HG02943 (cell line): ENCODE measurements at regions not wholly inside any gene's neighbourhood (a gene's known extent, or its start where the extent isn't known, plus 50 kb on each side); places are given as distances from the start of the nearest gene placed in this dataset.

Source experiments
- ATAC-seq: cut with Tn5 transposase; IDR thresholded peaks from one replicate; pipeline ENCODE4 v1.9.1; 2021; ENCODE audit warnings: mild to moderate bottlenecking, low read depth, moderate library complexity; ENCODE audit not compliant: unreplicated experiment

- no peak for ATAC-seq
Observed at GRCh38 chr2:204343685-204344084, 201.6 kb upstream of the PARD3B start.

GRCh38 chr2:204344119-204344518 lies 201.2 kb upstream of the PARD3B start:
- ATAC-seq = no peak

GRCh38 chr2:204346906-204347305 lies 198.4 kb upstream of the PARD3B start:
- no peak for ATAC-seq

- ATAC-seq = no peak
Observed at GRCh38 chr2:204353823-204354222, 191.5 kb upstream of the PARD3B start.

- no peak for ATAC-seq
Observed at GRCh38 chr2:204354442-204354856, 190.8 kb upstream of the PARD3B start.

- no peak for ATAC-seq
Observed at GRCh38 chr2:204355688-204356087, 189.6 kb upstream of the PARD3B start.

GRCh38 chr2:204356151-204356641 lies 189.1 kb upstream of the PARD3B start:
- no peak for ATAC-seq

- no peak for ATAC-seq
Observed at GRCh38 chr2:204357286-204357685, 188.0 kb upstream of the PARD3B start.

GRCh38 chr2:204359076-204359475 lies 186.2 kb upstream of the PARD3B start:
- ATAC-seq = no peak

- no peak for ATAC-seq
Observed at GRCh38 chr2:204360218-204361007, 184.9 kb upstream of the PARD3B start.

GRCh38 chr2:204361738-204362137 lies 183.5 kb upstream of the PARD3B start:
- no peak for ATAC-seq

GRCh38 chr2:204362581-204362980 lies 182.7 kb upstream of the PARD3B start:
- ATAC-seq = no peak

- ATAC-seq = no peak
Observed at GRCh38 chr2:204363513-204363912, 181.8 kb upstream of the PARD3B start.

GRCh38 chr2:204364860-204365535 lies 180.3 kb upstream of the PARD3B start:
- no peak for ATAC-seq

GRCh38 chr2:204365811-204366210 lies 179.5 kb upstream of the PARD3B start:
- ATAC-seq = no peak

- no peak for ATAC-seq
Observed at GRCh38 chr2:204367466-204367865, 177.8 kb upstream of the PARD3B start.

- no peak for ATAC-seq
Observed at GRCh38 chr2:204370172-204370718, 175.0 kb upstream of the PARD3B start.

- ATAC-seq = no peak
Observed at GRCh38 chr2:204373942-204374341, 171.3 kb upstream of the PARD3B start.

GRCh38 chr2:204380141-204380881 lies 165.0 kb upstream of the PARD3B start:
- no peak for ATAC-seq

- ATAC-seq = no peak
Observed at GRCh38 chr2:204386668-204387067, 158.6 kb upstream of the PARD3B start.

- no peak for ATAC-seq
Observed at GRCh38 chr2:204389120-204389519, 156.2 kb upstream of the PARD3B start.
